Caco-2 (cell line): ENCODE measurements at regions not wholly inside any gene's neighbourhood (a gene's known extent, or its start where the extent isn't known, plus 50 kb on each side); places are given as distances from the start of the nearest gene placed in this dataset.

ENCODE experiments used
- BruUV-seq: library from RNA; stranded (reverse); fragments of 400-500 nt; replicated peaks from 2 replicates; lab custom pipeline; 2021; lab: Mats Ljungman, UMichigan
- CTCF ChIA-PET: fragments of 300-600 bp; sonication (Branson Sonifier 250); formaldehyde crosslinking; loops from one replicate; lab custom pipeline; 2022; ENCODE audit warnings: antibody characterized with exemption; lab: Charles Lee
- POLR2A ChIA-PET: fragments of 300-600 bp; sonication (Branson Sonifier 250); formaldehyde crosslinking; loops from one replicate; lab custom pipeline; 2022; ENCODE audit warnings: antibody characterized with exemption; lab: Charles Lee
- DNase-seq, 2 experiments: peaks; one replicate each; pipeline versions ENCODE4 v3.0.0 to v3.0.0-alpha.2; 2020 to 2022
- H3K27me3 ChIP-seq: replicated peaks from 2 replicates; pipeline ENCODE4 v1.6.0; 2011; ENCODE audit warnings: low read length; ENCODE audit not compliant: control insufficient read depth, insufficient read depth
- H3K36me3 ChIP-seq: 2 replicates; pipeline ENCODE4 v1.5.1; 2011; ENCODE audit warnings: low read length; ENCODE audit not compliant: control insufficient read depth, insufficient read depth
- H3K4me1 ChIP-seq: fragments of 250-450 bp; sonication (Bioruptor Pico); 2 replicates; pipeline ENCODE4 v1.5.1; 2020; ENCODE audit warnings: mild to moderate bottlenecking
- H3K4me3 ChIP-seq: 2 replicates; pipeline ENCODE4 v1.5.1; 2011; ENCODE audit warnings: low read depth, mild to moderate bottlenecking, control low read depth, low read length
- H3K9me3 ChIP-seq: fragments of 250-450 bp; sonication (Bioruptor Pico); 2 replicates; pipeline ENCODE4 v1.5.1; 2020; ENCODE audit warnings: mild to moderate bottlenecking, moderate library complexity
- H3K27ac Mint-ChIP-seq: one replicate; pipeline ENCODE4 v1.8.0; 2022; ENCODE audit warnings: mixed read lengths; ENCODE audit not compliant: unreplicated experiment
- H3K27me3 Mint-ChIP-seq: one replicate; pipeline ENCODE4 v1.8.0; 2022; ENCODE audit warnings: mixed read lengths; ENCODE audit not compliant: insufficient read depth, unreplicated experiment
- H3K36me3 Mint-ChIP-seq: one replicate; pipeline ENCODE4 v1.8.0; 2022; ENCODE audit warnings: mild to moderate bottlenecking, mixed read lengths; ENCODE audit not compliant: insufficient read depth, unreplicated experiment
- H3K4me1 Mint-ChIP-seq: one replicate; pipeline ENCODE4 v1.8.0; 2022; ENCODE audit warnings: low read depth, mixed read lengths; ENCODE audit not compliant: unreplicated experiment
- H3K4me3 Mint-ChIP-seq: one replicate; pipeline ENCODE4 v1.8.0; 2022; ENCODE audit warnings: mild to moderate bottlenecking, moderate library complexity, mixed read lengths; ENCODE audit not compliant: unreplicated experiment
- H3K9me3 Mint-ChIP-seq: one replicate; pipeline ENCODE4 v1.8.0; 2022; ENCODE audit warnings: mixed read lengths; ENCODE audit not compliant: unreplicated experiment
- CTCF ChIP-seq, 2 experiments: fragments of 200-600 bp in 1 of 2; IDR thresholded peaks; 1 replicate in 1 of 2; 2 replicates in 1 of 2; pipeline versions ENCODE4 v1.5.1 to v1.8.0; 2011 to 2022; ENCODE audit warnings: antibody characterized with exemption in 1 of 2, control low read depth in 1 of 2, inconsistent platforms in 1 of 2, low read depth in 1 of 2, low read length in 1 of 2, mild to moderate bottlenecking in 1 of 2, moderate library complexity in 1 of 2; ENCODE audit not compliant: insufficient read depth in 1 of 2, severe bottlenecking in 1 of 2, unreplicated experiment in 1 of 2
- intact Hi-C: fragments of 100-400 bp; cut with micrococcal nuclease; formaldehyde crosslinking; loops from one replicate; pipeline ENCODE4 v1.10.0; 2022; ENCODE audit not compliant: unreplicated experiment

- Mint-ChIP-seq H3K4me1 (no peaks in the 10 kb centered on the region), H3K27ac (no peak overlapping the region), H3K36me3 (no peaks in the 10 kb centered on the region), H3K27me3 (no peaks in the 10 kb centered on the region), H3K4me3 (no peak overlapping the region), H3K9me3 (no peaks in the 10 kb centered on the region)
- no TSS peak for BruUV-seq
- Histone ChIP-seq H3K36me3 (no peaks in the 10 kb centered on the region), H3K4me3 (no peak overlapping the region), H3K9me3 (no peaks in the 10 kb centered on the region), H3K27me3 (no peaks in the 10 kb centered on the region), H3K4me1 (no peaks in the 10 kb centered on the region)
- TF ChIP-seq CTCF (IDR thresholded peaks at IDR 0.05; ENCODE audit: insufficient read depth in 1 of 2, low read depth in 1 of 2, low read length in 1 of 2, severe bottlenecking in 1 of 2, unreplicated experiment in 1 of 2): no peak
- ChIA-PET POLR2A (interaction anchor here (0.7 kb wide), 1 partner anchor 1137 kb away, joined by 4 read pairs; no protein-coding TSS in a partner anchor), CTCF (no interaction called here)
- intact Hi-C loops: no loop called here
- no peak for DNase-seq
Measured at GRCh38 chr2:65586516-65586915, 154.1 kb upstream of the SPRED2 start.

DNA sequence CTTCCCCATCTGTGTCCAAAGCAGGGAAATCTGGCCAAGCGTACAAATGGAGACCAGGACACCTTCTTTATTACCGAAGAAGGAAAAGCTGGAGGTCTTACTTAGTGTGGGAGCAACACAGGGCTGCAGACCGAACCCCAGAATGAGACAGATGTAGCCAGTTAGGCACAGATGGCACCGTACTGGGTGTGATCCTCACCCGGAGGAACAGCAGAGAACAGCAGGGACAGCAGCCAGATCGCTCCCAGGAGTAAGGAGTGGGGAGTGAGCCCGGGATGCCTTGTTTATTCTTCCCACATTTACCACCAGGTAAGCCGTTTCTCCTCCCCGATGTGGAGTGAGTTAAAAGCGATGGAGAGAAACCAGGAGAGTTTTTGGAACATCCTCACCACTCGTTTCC lies 150.7 kb upstream of the SPRED2 start:
- Mint-ChIP-seq H3K4me1 (no peaks in the 10 kb centered on the region), H3K27ac (no peak overlapping the region), H3K9me3 (no peaks in the 10 kb centered on the region), H3K27me3 (no peaks in the 10 kb centered on the region), H3K4me3 (no peak overlapping the region), H3K36me3 (no peaks in the 10 kb centered on the region)
- Histone ChIP-seq H3K9me3 (no peaks in the 10 kb centered on the region), H3K36me3 (no peaks in the 10 kb centered on the region), H3K4me1 (no peaks in the 10 kb centered on the region), H3K4me3 (no peak overlapping the region), H3K27me3 (no peaks in the 10 kb centered on the region)
- BruUV-seq: no TSS peak
- intact Hi-C loops: no loop called here
- CTCF ChIA-PET: no interaction called here
- no peak for DNase-seq
- POLR2A ChIA-PET: no interaction called here
- no peak for TF ChIP-seq CTCF (IDR thresholded peaks at IDR 0.05; ENCODE audit: insufficient read depth in 1 of 2, low read depth in 1 of 2, low read length in 1 of 2, severe bottlenecking in 1 of 2, unreplicated experiment in 1 of 2)

GRCh38 chr2:65582364-65582763 lies 150.0 kb upstream of the SPRED2 start:
- H3K36me3 Mint-ChIP-seq: no peaks in the 10 kb centered on the region
- intact Hi-C loops: no loop called here
- no peaks in the 10 kb centered on the region for H3K27me3 ChIP-seq
- no peaks in the 10 kb centered on the region for H3K27me3 Mint-ChIP-seq
- H3K9me3 ChIP-seq: peaks cover 4% of the 10 kb centered on the region; the same call in 1 of the 2 replicates
- BruUV-seq: no TSS peak
- TF ChIP-seq CTCF (IDR thresholded peaks at IDR 0.05; ENCODE audit: insufficient read depth in 1 of 2, low read depth in 1 of 2, low read length in 1 of 2, severe bottlenecking in 1 of 2, unreplicated experiment in 1 of 2): no peak
- H3K4me1 ChIP-seq: peaks cover 5% of the 10 kb centered on the region
- no peaks in the 10 kb centered on the region for H3K4me1 Mint-ChIP-seq
- ChIA-PET POLR2A (no interaction called here), CTCF (no interaction called here)
- H3K9me3 Mint-ChIP-seq: no peaks in the 10 kb centered on the region
- no peak overlapping the region for H3K27ac Mint-ChIP-seq
- H3K4me3 Mint-ChIP-seq: no peak overlapping the region
- no peak overlapping the region for H3K4me3 ChIP-seq
- H3K36me3 ChIP-seq: no peaks in the 10 kb centered on the region
- no peak for DNase-seq
